H1 (cell line): ENCODE measurements at regions not wholly inside any gene's neighbourhood (a gene's known extent, or its start where the extent isn't known, plus 50 kb on each side); places are given as distances from the start of the nearest gene placed in this dataset.

Experiments used
- CTCF ChIA-PET: fragments of 300-600 bp; sonication (Branson Sonifier 250); formaldehyde crosslinking; loops from one replicate; lab custom pipeline; 2021; ENCODE audit not compliant: partially characterized antibody; lab: Charles Lee
- POLR2A ChIA-PET: fragments of 300-600 bp; sonication (Branson Sonifier 250); formaldehyde crosslinking; loops from one replicate; lab custom pipeline; 2021; ENCODE audit warnings: inconsistent platforms; ENCODE audit not compliant: partially characterized antibody; lab: Charles Lee
- DNase-seq, 2 experiments: peaks; one replicate each; pipeline versions ENCODE4 v3.0.0 to v3.0.0-alpha.2; 2010 to 2022; ENCODE audit warnings: low spot score in 2 of 2, low read depth in 1 of 2, mixed read lengths in 1 of 2
- FAIRE-seq: peaks from 2 replicates; lab custom pipeline; 2011; peaks lifted over from hg19 to GRCh38; lab: Jason Lieb, UNC
- H2AFZ ChIP-seq: 2 replicates; pipeline ENCODE4 v1.8.1; 2012; ENCODE audit warnings: low read length, inconsistent platforms
- H2AK5ac ChIP-seq: 2 replicates; pipeline ENCODE4 v1.6.1; 2013; ENCODE audit warnings: low read depth, low read length
- H2BK120ac ChIP-seq: replicated peaks from 2 replicates; pipeline ENCODE3; 2013; ENCODE audit warnings: low read depth, low read length, inconsistent platforms
- H2BK12ac ChIP-seq: 2 replicates; pipeline ENCODE4 v1.6.1; 2013; ENCODE audit warnings: low read depth, low read length
- H2BK15ac ChIP-seq: 2 replicates; pipeline ENCODE4 v1.6.1; 2013; ENCODE audit warnings: low read length
- H2BK20ac ChIP-seq: 2 replicates; pipeline ENCODE4 v1.6.1; 2013; ENCODE audit warnings: low read length
- H2BK5ac ChIP-seq: 2 replicates; pipeline ENCODE4 v1.6.1; 2013; ENCODE audit warnings: low read depth, low read length
- H3K14ac ChIP-seq: 2 replicates; pipeline ENCODE4 v1.6.1; 2013; ENCODE audit warnings: inconsistent platforms; ENCODE audit not compliant: insufficient read length
- H3K18ac ChIP-seq: 2 replicates; pipeline ENCODE4 v1.6.1; 2013; ENCODE audit warnings: low read length; ENCODE audit errors: extremely low read depth
- H3K23ac ChIP-seq: 2 replicates; pipeline ENCODE4 v1.6.1; 2013; ENCODE audit warnings: inconsistent platforms; ENCODE audit not compliant: insufficient read length
- H3K23me2 ChIP-seq: 2 replicates; pipeline ENCODE4 v1.6.1; 2013; ENCODE audit warnings: low read depth, low read length
- H3K27ac ChIP-seq: 2 replicates; pipeline ENCODE4 v1.6.1; 2011; ENCODE audit warnings: low read depth, low read length, inconsistent platforms
- H3K27me3 ChIP-seq, 4 experiments: replicated peaks in 1 of 4; 1 replicate in 1 of 4; 2 replicates in 3 of 4; pipeline versions ENCODE4 v1.6.1 to v1.8.1; 2011 to 2013; ENCODE audit warnings: low read length in 3 of 4, mild to moderate bottlenecking in 3 of 4, inconsistent platforms in 2 of 4, mixed read lengths in 2 of 4, moderate library complexity in 1 of 4; ENCODE audit not compliant: control insufficient read depth in 3 of 4, insufficient read depth in 3 of 4; ENCODE audit errors: extremely low read depth in 1 of 4
- H3K36me3 ChIP-seq, 4 experiments: 2 replicates each; pipeline versions ENCODE4 v1.6.1 to v1.8.1; 2011 to 2013; ENCODE audit warnings: mild to moderate bottlenecking in 4 of 4, low read length in 3 of 4, moderate library complexity in 2 of 4, control low read depth in 1 of 4, inconsistent platforms in 1 of 4; ENCODE audit not compliant: insufficient read depth in 4 of 4, control insufficient read depth in 2 of 4
- H3K4ac ChIP-seq: replicated peaks from 2 replicates; pipeline ENCODE3; 2013; ENCODE audit warnings: low read length, low read depth, mixed read lengths, inconsistent platforms; ENCODE audit not compliant: insufficient read length
- H3K4me1 ChIP-seq, 4 experiments: replicated peaks in 1 of 4; 1 replicate in 1 of 4; 2 replicates in 3 of 4; pipeline versions ENCODE4 v1.6.1 to v1.8.1; 2011 to 2013; ENCODE audit warnings: low read length in 3 of 4, inconsistent platforms in 2 of 4, mixed read lengths in 1 of 4; ENCODE audit not compliant: insufficient read depth in 4 of 4, control insufficient read depth in 3 of 4
- H3K4me2 ChIP-seq, 2 experiments: 2 replicates each; pipeline versions ENCODE4 v1.6.1 to v1.8.1; 2011 to 2013; ENCODE audit warnings: low read depth in 2 of 2, low read length in 2 of 2, control low read depth in 1 of 2, inconsistent platforms in 1 of 2, mild to moderate bottlenecking in 1 of 2; ENCODE audit not compliant: insufficient read depth in 1 of 2
- H3K4me3 ChIP-seq, 4 experiments: fragments of 200-600, 300-600 bp in 1 of 4; sonication (generic), shearing (Covaris generic), sonication (Bioruptor Twin) in 1 of 4; 2 replicates each; pipeline versions ENCODE4 v1.5.1 to v1.8.1; 2011 to 2016; ENCODE audit warnings: low read length in 4 of 4, low read depth in 3 of 4, control low read depth in 2 of 4, inconsistent platforms in 2 of 4, mild to moderate bottlenecking in 2 of 4, mixed read lengths in 1 of 4, moderate library complexity in 1 of 4; ENCODE audit not compliant: insufficient read depth in 2 of 4; ENCODE audit errors: extremely low read depth in 1 of 4
- H3K56ac ChIP-seq: replicated peaks from 2 replicates; pipeline ENCODE3; 2013; ENCODE audit warnings: low read depth, mild to moderate bottlenecking, mixed read lengths, low read length, inconsistent platforms; ENCODE audit not compliant: insufficient read length
- H3K79me1 ChIP-seq: 2 replicates; pipeline ENCODE4 v1.6.1; 2013; ENCODE audit warnings: low read depth, low read length, control low read depth
- H3K79me2 ChIP-seq, 2 experiments: 2 replicates each; pipeline versions ENCODE4 v1.6.1 to v1.8.1; 2012 to 2013; ENCODE audit warnings: low read length in 2 of 2, mild to moderate bottlenecking in 2 of 2, inconsistent platforms in 1 of 2; ENCODE audit not compliant: insufficient read depth in 2 of 2, control insufficient read depth in 1 of 2
- H3K9ac ChIP-seq, 4 experiments: replicated peaks in 1 of 4; 1 replicate in 1 of 4; 2 replicates in 3 of 4; pipeline versions ENCODE4 v1.6.1 to v1.8.1; 2011 to 2013; ENCODE audit warnings: low read depth in 3 of 4, low read length in 3 of 4, control low read depth in 2 of 4, mild to moderate bottlenecking in 2 of 4, moderate library complexity in 2 of 4, inconsistent platforms in 1 of 4; ENCODE audit errors: extremely low read depth in 1 of 4
- H3K9me3 ChIP-seq, 2 experiments: 2 replicates each; pipeline versions ENCODE4 v1.6.1 to v1.8.1; 2012 to 2013; ENCODE audit warnings: mild to moderate bottlenecking in 2 of 2, moderate library complexity in 2 of 2, control low read depth in 1 of 2, inconsistent platforms in 1 of 2, low read depth in 1 of 2, low read length in 1 of 2, mixed read lengths in 1 of 2; ENCODE audit not compliant: insufficient read depth in 2 of 2
- H4K20me1 ChIP-seq, 2 experiments: replicated peaks in 1 of 2; 2 replicates each; pipeline versions ENCODE3 to v1.8.1; 2011 to 2013; ENCODE audit warnings: inconsistent platforms in 2 of 2, low read length in 2 of 2, mild to moderate bottlenecking in 1 of 2; ENCODE audit not compliant: insufficient read depth in 2 of 2, control insufficient read depth in 1 of 2
- H4K5ac ChIP-seq: 2 replicates; pipeline ENCODE4 v1.6.1; 2013; ENCODE audit warnings: low read length, low read depth, mixed read lengths, inconsistent platforms; ENCODE audit not compliant: insufficient read length
- H4K8ac ChIP-seq: 2 replicates; pipeline ENCODE4 v1.8.0; 2013; ENCODE audit warnings: mild to moderate bottlenecking, moderate library complexity, low read length, inconsistent platforms; ENCODE audit not compliant: insufficient read depth; ENCODE audit errors: extremely low read depth
- H4K91ac ChIP-seq: replicated peaks from 2 replicates; pipeline ENCODE3; 2013; ENCODE audit warnings: low read length, mixed read lengths, inconsistent platforms; ENCODE audit not compliant: insufficient read length
- HDAC6 ChIP-seq: IDR thresholded peaks from one replicate; pipeline ENCODE4 v1.7.1; 2012; ENCODE audit warnings: low read depth, mild to moderate bottlenecking, inconsistent platforms, low read length, moderate library complexity
- WGBS, 2 experiments: shearing (Covaris generic) in 1 of 2; methylation state at CpG; one replicate each; pipeline versions ENCODE4 v1.1.6 to v1.1.7; 2013 to 2015; ENCODE audit warnings: low lambda C conversion rate in 2 of 2, mixed read lengths in 2 of 2, inconsistent platforms in 1 of 2, low coverage in 1 of 2, missing lambda C conversion rate in 1 of 2; ENCODE audit not compliant: insufficient replicate concordance in 2 of 2, insufficient coverage in 1 of 2, insufficient read length in 1 of 2; ENCODE audit errors: extremely low coverage in 1 of 2, missing lambda C conversion rate in 1 of 2; 5-methylcytosine and 5-hydroxymethylcytosine counted together

DNA sequence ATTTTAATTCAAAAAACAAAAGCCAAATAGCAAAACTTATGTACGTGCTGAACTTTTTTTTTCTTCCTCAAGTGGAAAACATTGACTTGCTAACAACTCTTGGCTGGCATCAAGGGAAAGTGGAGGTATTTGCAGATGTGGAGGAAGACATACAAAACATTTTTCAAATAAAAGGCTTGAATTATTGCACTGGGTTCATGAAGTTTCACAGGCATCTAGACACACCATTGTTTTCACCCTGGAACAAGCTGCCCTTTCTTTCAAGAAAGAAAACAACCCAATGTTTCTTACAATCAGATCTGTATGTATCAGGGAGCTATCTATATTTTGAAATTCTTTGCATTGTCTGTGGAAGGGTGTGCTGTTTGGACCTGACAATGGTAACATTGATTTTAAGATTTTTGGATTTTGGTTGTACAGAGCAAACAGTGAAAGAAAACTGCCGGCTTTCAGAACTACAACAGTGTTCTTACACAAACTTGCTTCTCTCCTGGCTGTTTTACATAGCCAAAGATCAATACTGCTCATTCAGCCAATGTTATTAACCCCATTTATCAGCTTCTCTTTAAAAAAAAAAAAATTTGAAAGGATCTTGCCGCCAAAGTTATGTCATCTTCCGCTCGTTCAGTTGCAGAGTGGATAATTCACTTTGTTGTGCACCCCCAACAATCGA, 187.7 kb upstream of the FOXD3 start:
- POLR2A ChIA-PET: no interaction called here

More for the DNA sequence above, 187.7 kb upstream of the FOXD3 start:
- TF ChIP-seq HDAC6: no peak
- TF ChIP-seq, all 59 proteins: peak for 0
- Histone ChIP-seq H3K79me1 (no peaks in the 10 kb centered on the region), H3K14ac (no peak overlapping the region), H4K20me1 (no peaks in the 10 kb centered on the region), H3K4ac (no peak overlapping the region), H2AK5ac (no peak overlapping the region), H3K9me3 (no peaks in the 10 kb centered on the region), H3K56ac (no peak overlapping the region), H2BK120ac (no peak overlapping the region), H4K5ac (no peak overlapping the region), H4K8ac (no peak overlapping the region), H3K23me2 (no peaks in the 10 kb centered on the region), H3K4me1 (peaks cover 0 to 5% (median 0%) of the 10 kb centered on the region in 4 experiments; a peak in 1 of 7 replicates), H3K18ac (no peak overlapping the region), H2BK20ac (no peak overlapping the region), H3K36me3 (no peaks in the 10 kb centered on the region), H2BK5ac (no peak overlapping the region), H3K9ac (no peak overlapping the region), H3K4me3 (no peak overlapping the region), H3K79me2 (no peaks in the 10 kb centered on the region), H2BK12ac (no peak overlapping the region), H3K23ac (no peak overlapping the region), H2AFZ (no peak overlapping the region), H2BK15ac (no peak overlapping the region), H3K4me2 (no peak overlapping the region), H3K27ac (no peak overlapping the region), H3K27me3 (no peaks in the 10 kb centered on the region), H4K91ac (no peak overlapping the region)
- WGBS, 2 experiments: 87% methylated on average over 6 of the region's 6 CpGs; no CpG with 5 or more reads in 1 of the 2 experiments
- DNase-seq (no peak), FAIRE-seq (peak; percentile 7)
- CTCF ChIA-PET: interaction anchor here (1.0 to 3.6 kb wide), 7 partner anchors 9 to 301 kb away, joined by 3 to 11 read pairs (median 4); no protein-coding TSS in a partner anchor
